HL-60 (cell line): ENCODE measurements at regions not wholly inside any gene's neighbourhood (a gene's known extent, or its start where the extent isn't known, plus 50 kb on each side); places are given as distances from the start of the nearest gene placed in this dataset.

Experiments used
- CTCF ChIP-seq: IDR thresholded peaks from one replicate; pipeline ENCODE4 v1.5.1; 2011; ENCODE audit warnings: low read length, control low read depth, inconsistent platforms; ENCODE audit not compliant: insufficient read depth
- GABPA ChIP-seq: IDR thresholded peaks from 2 replicates; pipeline ENCODE4 v1.6.1; 2012; ENCODE audit warnings: low read depth
- POLR2AphosphoS5 ChIP-seq: IDR thresholded peaks from 2 replicates; pipeline ENCODE4 v1.6.1; 2012; ENCODE audit warnings: low read depth
- REST ChIP-seq: IDR thresholded peaks from 2 replicates; pipeline ENCODE4 v1.6.1; 2012; ENCODE audit warnings: low read depth; ENCODE audit not compliant: insufficient replicate concordance

- TF ChIP-seq REST (no peak), CTCF (no peak), POLR2AphosphoS5 (no peak), GABPA (no peak)
Measured at GRCh38 chr7:130917669-130918128, 183.7 kb upstream of the KLF14 start.
